DOHH2 (cell line): ENCODE measurements at regions not wholly inside any gene's neighbourhood (a gene's known extent, or its start where the extent isn't known, plus 50 kb on each side); places are given as distances from the start of the nearest gene placed in this dataset.

Source experiments
- H3F3A ChIP-seq: fragments of 200-600 bp; sonication (generic), shearing (Covaris generic); 2 replicates; pipeline ENCODE4 v1.6.0; 2016; ENCODE audit warnings: antibody characterized with exemption, mild to moderate bottlenecking; ENCODE audit not compliant: control insufficient read depth, insufficient read depth
- H3K27ac ChIP-seq: fragments of 200-600 bp; sonication (generic); 2 replicates; pipeline ENCODE4 v1.5.1; 2014; ENCODE audit warnings: low read depth, mild to moderate bottlenecking, low read length, moderate library complexity
- H3K27me3 ChIP-seq: fragments of 200-600 bp; sonication (generic); 2 replicates; pipeline ENCODE4 v1.6.1; 2014; ENCODE audit warnings: mild to moderate bottlenecking, low read length, mixed read lengths; ENCODE audit not compliant: control insufficient read depth
- H3K36me3 ChIP-seq: fragments of 200-600 bp; sonication (generic); 2 replicates; pipeline ENCODE4 v1.6.1; 2014; ENCODE audit warnings: mild to moderate bottlenecking, low read length, moderate library complexity, mixed read lengths; ENCODE audit not compliant: control insufficient read depth
- H3K4me1 ChIP-seq: fragments of 200-600 bp; sonication (generic); 2 replicates; pipeline ENCODE4 v1.6.1; 2014; ENCODE audit warnings: mild to moderate bottlenecking, low read length, mixed read lengths; ENCODE audit not compliant: control insufficient read depth
- H3K4me2 ChIP-seq: fragments of 200-600 bp; sonication (generic); 2 replicates; pipeline ENCODE4 v1.6.0; 2014; ENCODE audit warnings: mild to moderate bottlenecking, low read length, moderate library complexity
- H3K4me3 ChIP-seq: fragments of 200-600 bp; sonication (generic); 2 replicates; pipeline ENCODE4 v1.5.1; 2014; ENCODE audit warnings: mild to moderate bottlenecking, low read length, mixed read lengths
- H3K79me2 ChIP-seq: fragments of 200-600 bp; sonication (generic); 2 replicates; pipeline ENCODE4 v1.6.1; 2014; ENCODE audit warnings: mild to moderate bottlenecking, low read length, mixed read lengths; ENCODE audit not compliant: control insufficient read depth
- H3K9me2 ChIP-seq: fragments of 200-600 bp; sonication (generic); replicated peaks from 2 replicates; pipeline ENCODE4 v1.6.1; 2014; ENCODE audit warnings: mild to moderate bottlenecking, low read length, mixed read lengths; ENCODE audit not compliant: control insufficient read depth
- H3K9me3 ChIP-seq: fragments of 200-600 bp; sonication (generic); 2 replicates; pipeline ENCODE4 v1.6.1; 2014; ENCODE audit warnings: antibody characterized with exemption, low read length, mixed read lengths; ENCODE audit not compliant: control insufficient read depth, insufficient read depth
- H4K20me1 ChIP-seq: fragments of 200-600 bp; sonication (generic); 2 replicates; pipeline ENCODE4 v1.6.0; 2014; ENCODE audit warnings: low read depth, mild to moderate bottlenecking, antibody characterized with exemption, low read length, moderate library complexity; ENCODE audit not compliant: control insufficient read depth, insufficient read depth
- EZH2phosphoT487 ChIP-seq: fragments of 200-600 bp; sonication (generic); IDR thresholded peaks from 2 replicates; pipeline ENCODE4 v1.6.1; 2017; ENCODE audit warnings: borderline replicate concordance, mild to moderate bottlenecking, antibody characterized with exemption, low read length, moderate library complexity, mixed read lengths
- TF ChIP-seq, protein P1 (sequence below): fragments of 200-600 bp; sonication (generic); IDR thresholded peaks from one replicate; pipeline ENCODE4 v1.5.1; 2014; ENCODE audit warnings: antibody characterized with exemption, mild to moderate bottlenecking, low read depth, low read length; ENCODE audit not compliant: poor library complexity, severe bottlenecking

DNA sequence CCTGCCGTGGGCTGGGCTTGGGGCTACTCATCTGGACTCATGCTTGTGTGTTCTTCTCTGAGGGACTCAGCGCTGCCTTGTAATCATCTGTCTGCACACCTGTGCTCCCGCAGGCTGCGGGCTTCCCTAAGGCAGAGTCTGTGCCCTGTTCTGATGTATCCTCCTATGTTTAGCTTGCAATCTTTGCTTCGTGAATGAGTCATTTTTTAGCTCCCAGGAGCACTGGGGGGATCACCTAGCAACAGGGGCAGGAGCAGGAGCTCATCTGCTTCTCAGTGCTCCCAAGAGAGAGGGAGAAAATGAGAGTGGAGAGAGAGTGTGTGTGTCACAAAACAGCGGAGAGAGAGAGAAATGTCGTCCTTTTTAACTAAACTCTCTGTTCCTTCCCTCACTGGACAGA, 202.4 kb upstream of the ZNF618 start:
- Histone ChIP-seq H3K9me3 (no peaks in the 10 kb centered on the region), H3K4me2 (no peak overlapping the region), H3K36me3 (no peaks in the 10 kb centered on the region), H3K4me3 (no peak overlapping the region), H3K27me3 (peaks cover 14% of the 10 kb centered on the region), H3K9me2 (no peaks in the 10 kb centered on the region), H3F3A (no peaks in the 10 kb centered on the region), H3K4me1 (no peaks in the 10 kb centered on the region), H4K20me1 (no peaks in the 10 kb centered on the region), H3K27ac (no peak overlapping the region), H3K79me2 (no peaks in the 10 kb centered on the region)
- TF ChIP-seq, protein P1, sequence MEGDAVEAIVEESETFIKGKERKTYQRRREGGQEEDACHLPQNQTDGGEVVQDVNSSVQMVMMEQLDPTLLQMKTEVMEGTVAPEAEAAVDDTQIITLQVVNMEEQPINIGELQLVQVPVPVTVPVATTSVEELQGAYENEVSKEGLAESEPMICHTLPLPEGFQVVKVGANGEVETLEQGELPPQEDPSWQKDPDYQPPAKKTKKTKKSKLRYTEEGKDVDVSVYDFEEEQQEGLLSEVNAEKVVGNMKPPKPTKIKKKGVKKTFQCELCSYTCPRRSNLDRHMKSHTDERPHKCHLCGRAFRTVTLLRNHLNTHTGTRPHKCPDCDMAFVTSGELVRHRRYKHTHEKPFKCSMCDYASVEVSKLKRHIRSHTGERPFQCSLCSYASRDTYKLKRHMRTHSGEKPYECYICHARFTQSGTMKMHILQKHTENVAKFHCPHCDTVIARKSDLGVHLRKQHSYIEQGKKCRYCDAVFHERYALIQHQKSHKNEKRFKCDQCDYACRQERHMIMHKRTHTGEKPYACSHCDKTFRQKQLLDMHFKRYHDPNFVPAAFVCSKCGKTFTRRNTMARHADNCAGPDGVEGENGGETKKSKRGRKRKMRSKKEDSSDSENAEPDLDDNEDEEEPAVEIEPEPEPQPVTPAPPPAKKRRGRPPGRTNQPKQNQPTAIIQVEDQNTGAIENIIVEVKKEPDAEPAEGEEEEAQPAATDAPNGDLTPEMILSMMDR: no peak
- TF ChIP-seq EZH2phosphoT487: no peak

DNA sequence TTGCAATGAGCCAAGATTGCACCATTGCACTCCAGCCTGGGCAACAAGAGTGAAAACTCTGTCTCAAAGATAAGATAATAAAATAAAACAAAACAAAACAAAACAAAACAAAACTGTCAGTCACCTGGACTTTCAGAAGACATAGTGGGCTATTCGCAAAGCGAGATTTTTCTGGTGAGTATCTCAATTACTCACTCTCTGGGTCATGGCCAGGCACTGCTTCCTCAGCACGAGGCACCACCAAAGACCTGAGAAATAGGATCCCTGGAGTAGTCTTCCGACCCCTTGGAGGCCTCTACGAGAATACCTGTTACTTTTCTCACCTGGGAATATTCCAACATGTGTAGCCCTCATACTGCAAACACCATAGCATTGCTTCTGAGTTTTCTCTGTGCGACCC, 201.7 kb upstream of the ZNF618 start:
- Histone ChIP-seq H3K27me3 (peaks cover 18% of the 10 kb centered on the region), H3K36me3 (no peaks in the 10 kb centered on the region), H3K4me3 (no peak overlapping the region), H3K9me2 (no peaks in the 10 kb centered on the region), H3K79me2 (no peaks in the 10 kb centered on the region), H3K4me2 (no peak overlapping the region), H4K20me1 (no peaks in the 10 kb centered on the region), H3F3A (no peaks in the 10 kb centered on the region), H3K4me1 (no peaks in the 10 kb centered on the region), H3K9me3 (no peaks in the 10 kb centered on the region), H3K27ac (no peak overlapping the region)
- no peak for TF ChIP-seq EZH2phosphoT487
- TF ChIP-seq, protein P1: no peak

DNA sequence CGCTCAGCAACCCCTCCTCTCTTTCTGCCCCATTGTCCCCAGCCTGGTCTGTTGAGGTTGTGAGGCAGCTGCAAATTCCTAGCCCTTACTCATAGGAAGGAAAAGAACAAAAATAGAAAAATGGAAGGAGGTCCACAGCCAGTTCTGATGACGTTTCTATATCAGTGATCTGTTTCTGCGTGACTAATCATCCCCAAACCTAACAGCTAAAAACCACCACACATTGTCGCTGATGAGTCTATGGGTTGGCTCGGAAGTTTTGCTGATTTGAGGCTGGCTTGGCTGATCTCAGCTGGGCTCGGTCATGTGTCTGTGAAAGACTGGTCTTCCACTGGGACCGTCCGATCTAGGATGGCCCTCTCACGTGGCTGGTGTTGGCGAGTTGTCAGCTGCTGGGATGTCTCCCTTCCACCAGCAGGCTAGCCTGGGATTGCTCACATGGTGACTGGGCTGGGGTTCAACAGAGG, 200.6 kb upstream of the ZNF618 start:
- H3K4me2 ChIP-seq: no peak overlapping the region
- H3K27ac ChIP-seq: no peak overlapping the region
- no peaks in the 10 kb centered on the region for H4K20me1 ChIP-seq
- H3K36me3 ChIP-seq: no peaks in the 10 kb centered on the region
- no peaks in the 10 kb centered on the region for H3F3A ChIP-seq
- no peaks in the 10 kb centered on the region for H3K4me1 ChIP-seq
- peaks cover 18% of the 10 kb centered on the region for H3K27me3 ChIP-seq
- H3K9me3 ChIP-seq: no peaks in the 10 kb centered on the region
- H3K9me2 ChIP-seq: no peaks in the 10 kb centered on the region
- no peak overlapping the region for H3K4me3 ChIP-seq
- TF ChIP-seq EZH2phosphoT487: no peak
- TF ChIP-seq, protein P1: no peak
- H3K79me2 ChIP-seq: no peaks in the 10 kb centered on the region

DNA sequence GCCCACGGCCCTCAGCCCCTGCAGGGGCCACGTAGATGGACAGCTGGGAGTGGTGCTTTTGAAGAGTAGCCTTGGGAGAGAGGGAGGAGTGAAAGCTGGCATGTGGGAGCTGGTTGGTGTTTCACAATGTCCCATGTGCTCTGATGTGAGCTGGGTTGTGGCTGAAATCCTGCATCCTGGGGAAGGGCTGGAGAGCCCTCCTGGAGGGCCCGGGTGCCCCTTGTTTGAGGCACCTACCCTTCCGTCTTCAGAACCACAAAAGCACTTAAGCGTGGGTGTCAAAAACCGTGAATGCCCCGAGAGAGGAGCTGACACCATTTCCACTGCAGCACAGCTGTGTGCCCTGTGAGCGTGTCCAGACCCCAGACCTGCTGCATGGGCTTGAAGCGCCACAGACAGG, 199.1 kb upstream of the ZNF618 start:
- Histone ChIP-seq H3K9me2 (no peaks in the 10 kb centered on the region), H3K27ac (no peak overlapping the region), H3K36me3 (no peaks in the 10 kb centered on the region), H3F3A (no peaks in the 10 kb centered on the region), H4K20me1 (no peaks in the 10 kb centered on the region), H3K4me2 (no peak overlapping the region), H3K4me3 (no peak overlapping the region), H3K79me2 (no peaks in the 10 kb centered on the region), H3K9me3 (no peaks in the 10 kb centered on the region), H3K4me1 (no peaks in the 10 kb centered on the region), H3K27me3 (peaks cover 18% of the 10 kb centered on the region)
- TF ChIP-seq, protein P1: no peak
- no peak for TF ChIP-seq EZH2phosphoT487
